Stromal cell of bone marrow (primary cell): ENCODE measurements at regions not wholly inside any gene's neighbourhood (a gene's known extent, or its start where the extent isn't known, plus 50 kb on each side); places are given as distances from the start of the nearest gene placed in this dataset.
"Not testable (repeated sequence)": the region's sequence is repeated elsewhere in the genome, so short reads cannot be mapped to it uniquely, and the experiment has no call there.

Experiments used
- DNase-seq: peaks from one replicate; pipeline ENCODE4 v3.0.0-alpha.2; 2012; ENCODE audit warnings: low read depth

DNA sequence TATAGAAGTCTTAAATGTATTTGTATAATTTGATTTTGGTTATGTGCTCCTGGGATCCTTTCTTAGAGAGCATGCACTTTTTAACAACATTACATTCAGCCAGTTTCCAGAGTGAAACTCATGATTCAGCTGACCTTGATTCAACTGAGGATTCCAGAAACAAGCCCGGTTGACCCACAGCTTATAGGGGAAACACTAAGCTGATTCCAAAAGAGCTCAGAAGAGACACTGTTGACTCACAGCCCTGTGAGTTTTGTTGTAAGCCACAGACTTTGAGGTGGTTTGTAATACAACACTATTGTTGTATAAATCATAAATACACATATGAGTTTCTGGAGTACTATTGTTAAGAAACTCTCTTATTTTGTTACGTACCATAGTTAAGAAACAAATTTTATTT, 133.8 kb upstream of the MGAT4C start:
- DNase-seq: peak; percentile 30

DNA sequence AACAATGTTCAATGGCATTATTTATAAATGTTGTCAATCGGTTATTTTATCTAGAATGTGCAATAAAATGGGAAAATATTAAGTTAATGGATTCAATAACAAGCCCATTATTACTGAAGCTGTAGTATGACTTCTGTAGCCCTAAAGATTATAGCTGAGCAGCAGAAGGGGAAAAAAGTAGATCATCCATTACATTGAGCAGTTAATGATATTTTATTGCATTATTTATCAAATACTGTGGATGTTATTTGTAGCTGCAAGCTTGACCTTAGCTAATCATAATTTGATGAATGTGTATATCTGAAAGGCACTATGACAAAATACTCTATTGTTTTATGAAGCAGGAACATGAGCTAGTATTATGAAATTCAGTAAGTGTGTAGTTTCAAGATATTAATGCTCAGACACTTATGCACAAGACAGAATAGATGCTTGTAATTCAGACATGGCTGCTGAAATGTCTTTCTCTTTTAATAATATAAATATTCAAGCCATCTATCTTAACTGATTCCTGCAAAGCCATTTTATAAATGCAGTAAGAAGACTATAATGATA, 131.5 kb upstream of the MGAT4C start:
- DNase-seq: no peak

DNA sequence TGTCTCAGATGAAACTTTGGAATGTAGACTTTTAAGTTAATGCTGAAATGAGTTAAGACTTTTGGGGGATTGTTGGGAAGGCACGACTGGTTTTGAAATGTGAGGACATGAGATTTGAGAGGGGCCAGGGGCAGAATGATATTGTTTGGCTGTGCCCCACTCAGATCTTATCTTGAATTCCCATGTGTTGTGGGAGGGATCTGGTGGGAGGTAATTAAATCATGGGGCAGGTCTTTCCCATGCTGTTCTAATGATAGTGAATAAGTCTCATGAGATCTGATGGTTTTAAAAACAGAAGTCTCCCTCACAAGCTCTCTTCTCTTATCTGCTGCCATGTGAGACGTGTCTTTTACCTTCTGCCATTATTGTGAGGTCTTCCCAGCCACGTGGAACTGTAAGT, 127.6 kb upstream of the MGAT4C start:
- not testable (repeated sequence) for DNase-seq

DNA sequence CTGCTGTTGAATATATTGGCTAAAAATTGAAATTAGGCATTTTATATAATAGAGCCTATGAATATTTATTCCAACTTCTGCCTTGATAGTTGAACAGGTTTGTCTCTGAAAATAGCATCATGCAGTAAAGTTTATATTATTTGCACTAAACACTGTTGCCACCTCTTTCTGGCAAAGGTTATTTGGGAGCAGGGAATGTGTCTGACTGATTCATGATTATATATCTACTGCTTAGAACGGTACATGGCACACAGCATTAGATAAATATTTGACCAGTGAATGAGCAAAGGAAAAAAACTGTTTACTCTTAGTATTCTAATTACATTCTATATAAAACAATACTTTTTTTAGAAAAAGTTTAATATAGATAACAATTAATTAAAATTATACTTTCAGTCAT, 123.1 kb upstream of the MGAT4C start:
- DNase-seq: no peak

DNA sequence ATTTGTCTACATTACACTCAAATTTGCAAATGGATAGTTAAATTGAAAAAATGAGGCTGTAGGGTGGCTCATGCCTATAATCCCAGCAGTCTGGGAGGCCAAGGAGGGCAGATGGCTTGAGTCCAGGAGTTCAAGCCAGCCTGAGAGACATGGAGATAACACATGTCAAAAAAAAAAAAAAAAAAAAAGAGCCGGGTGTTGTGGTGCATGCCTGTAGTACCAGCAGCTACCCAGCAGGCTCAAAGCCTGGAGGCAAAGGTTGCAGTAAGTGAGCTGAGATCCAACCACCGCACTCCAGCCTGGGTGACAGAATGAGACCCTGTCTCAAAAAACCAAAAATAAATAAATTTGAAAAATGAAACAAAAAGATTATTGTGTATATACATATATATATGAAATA, 119.9 kb upstream of the MGAT4C start:
- DNase-seq: no peak

DNA sequence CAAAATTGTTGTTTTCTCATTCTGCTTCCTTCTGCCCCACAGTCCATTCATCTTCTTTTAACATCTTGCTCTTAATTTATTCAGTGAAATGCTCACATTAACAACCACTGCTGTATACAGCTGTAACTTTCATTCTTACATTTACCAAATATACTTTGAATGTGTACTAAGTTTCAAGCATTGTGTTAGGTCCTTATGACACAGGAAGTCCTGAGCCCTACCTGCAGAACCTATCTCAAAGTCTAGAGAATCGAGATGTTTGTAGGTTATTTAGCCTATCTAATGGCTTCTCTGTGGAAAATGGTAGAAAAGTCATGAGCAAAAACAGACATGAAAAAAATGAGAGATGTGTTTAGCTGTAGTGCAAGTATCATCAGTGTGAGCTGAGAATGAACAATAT, 117.6 kb upstream of the MGAT4C start:
- no peak for DNase-seq

DNA sequence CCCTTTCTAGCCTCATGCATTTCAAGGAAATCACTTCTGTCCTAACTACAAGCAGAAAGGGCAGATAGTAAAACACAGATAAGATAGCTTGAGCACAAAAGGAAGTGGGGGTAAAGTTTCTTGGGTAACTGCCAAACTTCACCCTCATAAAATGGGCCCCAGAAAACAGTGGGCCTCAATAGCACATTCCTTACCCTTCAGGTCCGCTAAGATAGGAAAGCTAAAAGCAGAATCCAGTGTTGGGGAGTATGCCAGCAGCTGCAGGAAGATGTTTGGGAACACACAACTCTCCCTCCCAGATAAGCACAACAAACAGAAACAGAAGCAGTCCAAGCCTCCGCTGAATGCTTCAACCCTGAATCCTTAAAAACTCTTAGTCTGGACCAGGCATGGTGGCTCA, 110.9 kb upstream of the MGAT4C start:
- no peak for DNase-seq

DNA sequence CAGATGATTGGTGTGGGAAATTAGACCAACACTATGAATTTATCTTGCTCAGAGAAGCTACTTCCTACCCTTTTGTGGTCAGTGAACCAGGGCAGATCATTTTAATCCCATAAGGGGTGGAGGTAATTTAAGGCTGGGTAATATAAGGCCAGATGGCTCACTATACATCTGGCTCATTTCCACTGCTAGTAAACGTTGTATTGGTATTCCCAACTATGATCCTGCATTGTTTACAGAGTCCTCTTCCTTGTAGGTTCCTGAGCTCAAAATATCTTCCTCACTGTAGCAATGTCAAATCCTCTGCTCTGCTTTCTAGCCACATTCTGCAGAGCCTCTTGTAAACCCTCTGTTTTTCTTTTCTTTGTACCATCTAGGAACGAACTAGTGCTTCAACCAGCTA, 93.0 kb upstream of the MGAT4C start:
- no peak for DNase-seq

DNA sequence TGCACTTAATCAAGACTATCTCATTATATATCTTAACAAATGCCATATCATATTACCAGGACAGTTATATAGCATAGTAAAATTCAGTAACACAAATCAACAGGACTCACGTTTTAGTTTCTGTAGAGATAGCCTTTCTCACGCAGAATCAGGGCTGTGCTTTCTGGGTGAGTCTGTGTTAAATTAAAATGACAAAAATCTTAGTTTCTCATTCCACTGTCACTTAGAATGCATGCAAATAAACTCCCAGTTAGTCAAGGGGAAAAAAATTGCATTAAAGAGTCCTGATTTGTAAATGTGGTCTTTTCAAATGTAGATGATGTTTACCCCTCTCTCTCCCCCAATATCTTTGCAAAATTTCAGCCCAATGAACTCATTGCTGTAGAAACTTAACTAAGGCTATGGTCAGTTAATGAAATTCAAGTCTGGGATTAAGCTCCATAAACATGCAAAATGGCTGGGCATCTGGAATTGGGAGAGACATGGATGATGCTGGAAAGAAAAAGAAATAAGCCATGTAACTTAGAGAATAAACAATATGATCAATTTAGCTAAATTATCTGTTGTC, 77.8 kb upstream of the MGAT4C start:
- DNase-seq: no peak

DNA sequence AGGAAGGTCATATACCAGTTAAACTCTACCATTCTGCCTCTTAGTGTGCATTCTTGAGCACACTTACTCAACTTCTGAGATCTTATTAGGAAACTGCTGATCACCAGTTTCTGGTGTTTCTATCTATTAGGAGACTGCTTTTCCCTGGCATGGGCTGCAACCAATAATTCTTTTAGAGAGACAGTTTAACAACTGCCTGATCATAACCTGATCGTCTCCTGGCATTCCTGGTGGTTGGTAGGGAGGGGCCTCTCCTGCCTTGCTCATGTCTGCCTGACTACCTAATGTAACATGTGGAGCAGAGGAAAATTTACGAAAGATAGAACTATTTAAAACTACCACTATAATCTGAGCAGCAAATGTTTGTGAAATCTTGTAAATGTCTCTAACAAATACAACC, 75.3 kb upstream of the MGAT4C start:
- no peak for DNase-seq

DNA sequence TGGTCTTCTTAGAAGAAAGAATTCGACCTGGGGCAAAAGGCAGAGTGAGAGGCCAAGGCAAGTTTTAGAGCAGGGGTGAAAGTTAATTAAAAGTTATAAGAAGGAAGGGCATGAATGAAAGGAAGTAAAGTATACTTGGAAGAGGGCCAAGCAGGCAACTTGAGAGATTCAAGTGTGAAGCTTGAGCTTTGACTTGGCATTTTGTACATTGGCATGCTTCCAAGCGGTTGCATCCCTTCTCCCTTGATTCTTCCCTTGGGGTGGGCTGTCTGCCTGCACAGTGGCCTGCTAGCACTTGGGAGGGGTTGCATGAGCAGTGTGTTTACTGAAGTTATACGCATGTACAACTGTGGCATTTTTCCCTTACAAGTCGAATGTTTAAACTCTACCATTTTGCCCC, 74.8 kb upstream of the MGAT4C start:
- no peak for DNase-seq

DNA sequence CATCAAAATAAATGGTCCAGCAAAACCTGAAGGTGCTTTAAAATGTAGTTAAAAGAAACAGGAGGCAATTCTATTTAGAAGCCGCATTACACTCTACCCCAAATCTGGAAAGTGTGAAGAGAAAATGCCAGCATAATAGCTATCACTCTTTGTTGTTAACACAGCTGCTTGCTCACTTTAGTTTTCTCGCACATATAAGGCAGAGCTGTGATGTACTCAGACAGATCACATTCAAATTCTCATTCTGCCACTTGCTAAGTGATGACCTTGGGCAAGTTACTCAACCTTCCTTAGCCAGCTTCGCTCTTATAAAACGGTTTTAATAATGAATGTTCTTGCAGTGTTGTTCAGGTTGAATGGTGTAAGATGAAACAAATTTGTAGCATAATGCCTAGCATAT, 56.0 kb upstream of the MGAT4C start:
- no peak for DNase-seq
